ENCODE measurements at regions not wholly inside any gene's neighbourhood (a gene's known extent, or its start where the extent isn't known, plus 50 kb on each side); places are given as distances from the start of the nearest gene placed in this dataset.

- no peak for TF ChIP-seq CREB3 (tag; conservative IDR thresholded peaks at IDR 0.05; ENCODE audit: low read depth)
- TF ChIP-seq, protein P1, sequence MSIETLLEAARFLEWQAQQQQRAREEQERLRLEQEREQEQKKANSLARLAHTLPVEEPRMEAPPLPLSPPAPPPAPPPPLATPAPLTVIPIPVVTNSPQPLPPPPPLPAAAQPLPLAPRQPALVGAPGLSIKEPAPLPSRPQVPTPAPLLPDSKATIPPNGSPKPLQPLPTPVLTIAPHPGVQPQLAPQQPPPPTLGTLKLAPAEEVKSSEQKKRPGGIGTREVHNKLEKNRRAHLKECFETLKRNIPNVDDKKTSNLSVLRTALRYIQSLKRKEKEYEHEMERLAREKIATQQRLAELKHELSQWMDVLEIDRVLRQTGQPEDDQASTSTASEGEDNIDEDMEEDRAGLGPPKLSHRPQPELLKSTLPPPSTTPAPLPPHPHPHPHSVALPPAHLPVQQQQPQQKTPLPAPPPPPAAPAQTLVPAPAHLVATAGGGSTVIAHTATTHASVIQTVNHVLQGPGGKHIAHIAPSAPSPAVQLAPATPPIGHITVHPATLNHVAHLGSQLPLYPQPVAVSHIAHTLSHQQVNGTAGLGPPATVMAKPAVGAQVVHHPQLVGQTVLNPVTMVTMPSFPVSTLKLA (conservative IDR thresholded peaks at IDR 0.05), result no peak
- TF ChIP-seq ZNF134 (CRISPR knock-in tag; conservative IDR thresholded peaks at IDR 0.05), result no peak
- TF ChIP-seq, protein P2, sequence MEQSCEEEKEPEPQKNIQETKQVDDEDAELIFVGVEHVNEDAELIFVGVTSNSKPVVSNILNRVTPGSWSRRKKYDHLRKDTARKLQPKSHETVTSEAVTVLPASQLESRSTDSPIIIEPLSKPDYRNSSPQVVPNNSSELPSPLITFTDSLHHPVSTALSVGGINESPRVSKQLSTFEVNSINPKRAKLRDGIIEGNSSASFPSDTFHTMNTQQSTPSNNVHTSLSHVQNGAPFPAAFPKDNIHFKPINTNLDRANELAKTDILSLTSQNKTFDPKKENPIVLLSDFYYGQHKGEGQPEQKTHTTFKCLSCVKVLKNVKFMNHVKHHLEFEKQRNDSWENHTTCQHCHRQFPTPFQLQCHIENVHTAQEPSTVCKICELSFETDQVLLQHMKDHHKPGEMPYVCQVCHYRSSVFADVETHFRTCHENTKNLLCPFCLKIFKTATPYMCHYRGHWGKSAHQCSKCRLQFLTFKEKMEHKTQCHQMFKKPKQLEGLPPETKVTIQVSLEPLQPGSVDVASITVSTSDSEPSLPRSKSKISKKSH (CRISPR knock-in tag; IDR thresholded peaks at IDR 0.05), result no peak
- no peak for TF ChIP-seq TAF9B (IDR thresholded peaks at IDR 0.05; ENCODE audit: partially characterized antibody)
- no peak for TF ChIP-seq NBN (IDR thresholded peaks at IDR 0.05; ENCODE audit: low read depth)
- TF ChIP-seq NFE2 (IDR thresholded peaks at IDR 0.05; ENCODE audit: low read depth), result no peak
These were observed 547.8 kb downstream of the CCDC171 start (continued) for GRCh38 chr9:16100537-16101091.

GRCh38 chr9:16102154-16102553 lies 549.3 kb downstream of the CCDC171 start:
- no peaks in the 10 kb centered on the region for H3K4me1 ChIP-seq (replicated peaks in 1 of 2; ENCODE audit: control insufficient read depth in 2 of 2, insufficient read depth in 2 of 2, low read length in 2 of 2)
- intact Hi-C loops (cut with micrococcal nuclease) (no loop called here), in situ Hi-C loops (cut with MboI) (no loop called here)
- 2% methylated on average over 6 of the region's 9 CpGs for WGBS (ENCODE audit: insufficient coverage, low coverage, missing lambda C conversion rate)
- DNase-seq (ENCODE audit: extremely low read depth in 1 of 4, low spot score in 3 of 4) (no peak), FAIRE-seq (no peak), ATAC-seq (no peak)
- no peak overlapping the region for H2AFZ ChIP-seq (ENCODE audit: low read depth, low read length)
- H4K20me1 ChIP-seq (replicated peaks; ENCODE audit: control insufficient read depth, insufficient read depth, low read length), result no peaks in the 10 kb centered on the region
- H3K9ac ChIP-seq (ENCODE audit: insufficient read depth in 1 of 2, low read depth in 2 of 2, low read length in 2 of 2), result no peak overlapping the region
- ChIA-PET CTCF (ENCODE audit: low intra/inter-chr PET ratio) (no interaction called here), POLR2A (no interaction called here)
- no peaks in the 10 kb centered on the region for H3K27me3 ChIP-seq (ENCODE audit: control insufficient read depth in 2 of 2, insufficient read depth in 2 of 2, low read length in 2 of 2)
- no peak overlapping the region for H3K27ac ChIP-seq (ENCODE audit: extremely low read depth, low read depth, low read length)
- no peaks in the 10 kb centered on the region for H3K36me3 ChIP-seq (ENCODE audit: control insufficient read depth, insufficient read depth, low read length)
- no peak overlapping the region for H3K4me3 ChIP-seq
- BruUV-seq (replicated peaks), result no TSS peak
- H3K9me1 ChIP-seq (ENCODE audit: control insufficient read depth, insufficient read depth, low read length), result no peaks in the 10 kb centered on the region
- no peaks in the 10 kb centered on the region for H3K9me3 ChIP-seq (replicated peaks; ENCODE audit: control insufficient read depth, insufficient read depth, low read depth, low read length)
- no peak for TF ChIP-seq HEY1 (CRISPR knock-in tag; IDR thresholded peaks at IDR 0.05; ENCODE audit: borderline replicate concordance)
- TF ChIP-seq CREB1 (IDR thresholded peaks at IDR 0.05), result no peak
- no peak for TF ChIP-seq CREB1 (CRISPR knock-in tag; IDR thresholded peaks at IDR 0.05)
- H3K79me2 ChIP-seq (ENCODE audit: control insufficient read depth, insufficient read depth, low read length), result no peaks in the 10 kb centered on the region
- no peak overlapping the region for H3K4me2 ChIP-seq (ENCODE audit: insufficient read depth, low read length)

Data from K562 (cell line).